Left ventricle myocardium inferior (tissue), 1 donor: ENCODE measurements at regions not wholly inside any gene's neighbourhood (a gene's known extent, or its start where the extent isn't known, plus 50 kb on each side); places are given as distances from the start of the nearest gene placed in this dataset.

Experiments used
- DNase-seq: peaks from one replicate; pipeline ENCODE4 v3.0.0-alpha.2; 2020
- H3K27ac ChIP-seq: fragments of 200-600 bp; replicated peaks from 2 replicates; pipeline ENCODE4 v1.8.0; 2021
- H3K27me3 ChIP-seq: fragments of 200-600 bp; 2 replicates; pipeline ENCODE4 v1.8.0; 2021; ENCODE audit warnings: low read depth
- H3K36me3 ChIP-seq: fragments of 200-600 bp; 2 replicates; pipeline ENCODE4 v1.8.0; 2021
- H3K4me1 ChIP-seq: fragments of 200-600 bp; 2 replicates; pipeline ENCODE4 v1.8.0; 2021
- H3K4me3 ChIP-seq: fragments of 200-600 bp; 2 replicates; pipeline ENCODE4 v1.8.0; 2021; ENCODE audit warnings: mild to moderate bottlenecking, moderate library complexity
- H3K9me3 ChIP-seq: fragments of 200-600 bp; replicated peaks from 2 replicates; pipeline ENCODE4 v1.8.0; 2021
- intact Hi-C: fragments of 100-400 bp; cut with micrococcal nuclease; formaldehyde crosslinking; loops from one replicate; pipeline ENCODE4 v1.11.0; 2022
- TF ChIP-seq, protein P1 (sequence below): fragments of 200-600 bp; IDR thresholded peaks from 2 replicates; pipeline ENCODE4 v1.8.0; 2021; ENCODE audit warnings: antibody characterized with exemption, mild to moderate bottlenecking, borderline replicate concordance
- donor health status: DM: no; HTN: yes; CAD: no; lungs with severe emphysema.

GRCh38 chr7:106335814-106336213 is 51.0 kb upstream of the NAMPT start:
- Histone ChIP-seq H3K4me1 (no peaks in the 10 kb centered on the region), H3K27ac (no peak overlapping the region), H3K9me3 (peaks cover 31% of the 10 kb centered on the region), H3K36me3 (no peaks in the 10 kb centered on the region), H3K27me3 (no peaks in the 10 kb centered on the region), H3K4me3 (no peak overlapping the region)
- DNase-seq, result no peak
- TF ChIP-seq, protein P1, sequence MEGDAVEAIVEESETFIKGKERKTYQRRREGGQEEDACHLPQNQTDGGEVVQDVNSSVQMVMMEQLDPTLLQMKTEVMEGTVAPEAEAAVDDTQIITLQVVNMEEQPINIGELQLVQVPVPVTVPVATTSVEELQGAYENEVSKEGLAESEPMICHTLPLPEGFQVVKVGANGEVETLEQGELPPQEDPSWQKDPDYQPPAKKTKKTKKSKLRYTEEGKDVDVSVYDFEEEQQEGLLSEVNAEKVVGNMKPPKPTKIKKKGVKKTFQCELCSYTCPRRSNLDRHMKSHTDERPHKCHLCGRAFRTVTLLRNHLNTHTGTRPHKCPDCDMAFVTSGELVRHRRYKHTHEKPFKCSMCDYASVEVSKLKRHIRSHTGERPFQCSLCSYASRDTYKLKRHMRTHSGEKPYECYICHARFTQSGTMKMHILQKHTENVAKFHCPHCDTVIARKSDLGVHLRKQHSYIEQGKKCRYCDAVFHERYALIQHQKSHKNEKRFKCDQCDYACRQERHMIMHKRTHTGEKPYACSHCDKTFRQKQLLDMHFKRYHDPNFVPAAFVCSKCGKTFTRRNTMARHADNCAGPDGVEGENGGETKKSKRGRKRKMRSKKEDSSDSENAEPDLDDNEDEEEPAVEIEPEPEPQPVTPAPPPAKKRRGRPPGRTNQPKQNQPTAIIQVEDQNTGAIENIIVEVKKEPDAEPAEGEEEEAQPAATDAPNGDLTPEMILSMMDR, result no peak
- intact Hi-C loops, result no loop called here
